ENCODE measurements at regions not wholly inside any gene's neighbourhood (a gene's known extent, or its start where the extent isn't known, plus 50 kb on each side); places are given as distances from the start of the nearest gene placed in this dataset.

- H3K27ac ChIP-seq (ENCODE audit: low read depth in 1 of 2, low read length in 1 of 2): no peak overlapping the region
- no peak overlapping the region for H3K9ac ChIP-seq (ENCODE audit: insufficient read depth in 1 of 2, low read length in 2 of 2)
- DNase-seq (no peak), ATAC-seq (ENCODE audit: insufficient read depth, low FRiP score) (no peak)
- H3K4me1 ChIP-seq (ENCODE audit: control insufficient read depth in 5 of 5, insufficient read depth in 5 of 5, low read length in 5 of 5): no peaks in the 10 kb centered on the region
- H3K36me3 ChIP-seq (ENCODE audit: control insufficient read depth in 4 of 4, insufficient read depth in 4 of 4, low read length in 4 of 4): no peaks in the 10 kb centered on the region
- TF ChIP-seq CTCF (IDR thresholded peaks at IDR 0.05; ENCODE audit: control extremely low read depth, extremely low read depth): no peak
- no peaks in the 10 kb centered on the region for H3K27me3 ChIP-seq (ENCODE audit: control insufficient read depth in 3 of 3, insufficient read depth in 3 of 3, low read length in 2 of 3)
- WGBS, 2 donors: 86 to 92% methylated on average over 1 of the region's 1 CpG
- no peak overlapping the region for H3K4me3 ChIP-seq
- H3K9me3 ChIP-seq (ENCODE audit: control insufficient read depth in 4 of 4, insufficient read depth in 3 of 4, low read length in 3 of 4): no peaks in the 10 kb centered on the region
Measured at GRCh38 chr1:173287785-173288184, 80.7 kb upstream of the TNFSF4 start.

GRCh38 chr1:173293756-173294155 lies 86.6 kb upstream of the TNFSF4 start:
- ATAC-seq (ENCODE audit: insufficient read depth, low FRiP score) (no peak), DNase-seq (no peak)
- TF ChIP-seq CTCF (IDR thresholded peaks at IDR 0.05; ENCODE audit: control extremely low read depth, extremely low read depth): no peak

GRCh38 chr1:173294843-173295242 lies 87.7 kb upstream of the TNFSF4 start:
- H3K36me3 ChIP-seq (ENCODE audit: control insufficient read depth in 4 of 4, insufficient read depth in 4 of 4, low read length in 4 of 4): no peaks in the 10 kb centered on the region
- no peaks in the 10 kb centered on the region for H3K27me3 ChIP-seq (ENCODE audit: control insufficient read depth in 3 of 3, insufficient read depth in 3 of 3, low read length in 2 of 3)
- peaks cover 0 to 10% (median 0%) of the 10 kb centered on the region in 5 donors for H3K4me1 ChIP-seq (ENCODE audit: control insufficient read depth in 5 of 5, insufficient read depth in 5 of 5, low read length in 5 of 5)
- no peak for ATAC-seq (ENCODE audit: insufficient read depth, low FRiP score)
- no peak overlapping the region for H3K27ac ChIP-seq (ENCODE audit: low read depth in 1 of 2, low read length in 1 of 2)
- no peaks in the 10 kb centered on the region for H3K9me3 ChIP-seq (ENCODE audit: control insufficient read depth in 4 of 4, insufficient read depth in 3 of 4, low read length in 3 of 4)
- WGBS, 2 donors: 74 to 89% methylated on average over 2 of the region's 2 CpGs
- no peak for DNase-seq
- TF ChIP-seq CTCF (IDR thresholded peaks at IDR 0.05; ENCODE audit: control extremely low read depth, extremely low read depth): no peak
- no peak overlapping the region for H3K9ac ChIP-seq (ENCODE audit: insufficient read depth in 1 of 2, low read length in 2 of 2)
- H3K4me3 ChIP-seq: no peak overlapping the region

More at GRCh38 chr1:173293756-173294155, 86.6 kb upstream of the TNFSF4 start:
- Histone ChIP-seq H3K36me3 (ENCODE audit: control insufficient read depth in 4 of 4, insufficient read depth in 4 of 4, low read length in 4 of 4) (no peaks in the 10 kb centered on the region), H3K27me3 (ENCODE audit: control insufficient read depth in 3 of 3, insufficient read depth in 3 of 3, low read length in 2 of 3) (no peaks in the 10 kb centered on the region), H3K4me1 (ENCODE audit: control insufficient read depth in 5 of 5, insufficient read depth in 5 of 5, low read length in 5 of 5) (peaks cover 0 to 10% (median 0%) of the 10 kb centered on the region in 5 donors), H3K27ac (ENCODE audit: low read depth in 1 of 2, low read length in 1 of 2) (no peak overlapping the region), H3K4me3 (no peak overlapping the region), H3K9me3 (ENCODE audit: control insufficient read depth in 4 of 4, insufficient read depth in 3 of 4, low read length in 3 of 4) (no peaks in the 10 kb centered on the region), H3K9ac (ENCODE audit: insufficient read depth in 1 of 2, low read length in 2 of 2) (no peak overlapping the region)
- WGBS, 2 donors: 97% methylated on average over 1 of the region's 1 CpG

GRCh38 chr1:173295391-173295790 lies 88.3 kb upstream of the TNFSF4 start:
- Histone ChIP-seq H3K27ac (ENCODE audit: low read depth in 1 of 2, low read length in 1 of 2) (no peak overlapping the region), H3K36me3 (ENCODE audit: control insufficient read depth in 4 of 4, insufficient read depth in 4 of 4, low read length in 4 of 4) (no peaks in the 10 kb centered on the region), H3K4me3 (no peak overlapping the region), H3K9me3 (ENCODE audit: control insufficient read depth in 4 of 4, insufficient read depth in 3 of 4, low read length in 3 of 4) (no peaks in the 10 kb centered on the region), H3K4me1 (ENCODE audit: control insufficient read depth in 5 of 5, insufficient read depth in 5 of 5, low read length in 5 of 5) (peaks cover 0 to 10% (median 0%) of the 10 kb centered on the region in 5 donors), H3K27me3 (ENCODE audit: control insufficient read depth in 3 of 3, insufficient read depth in 3 of 3, low read length in 2 of 3) (no peaks in the 10 kb centered on the region), H3K9ac (ENCODE audit: insufficient read depth in 1 of 2, low read length in 2 of 2) (no peak overlapping the region)
- 75 to 85% methylated on average over 1 of the region's 1 CpG for WGBS, 2 donors
- DNase-seq (no peak), ATAC-seq (ENCODE audit: insufficient read depth, low FRiP score) (no peak)
- no peak for TF ChIP-seq CTCF (IDR thresholded peaks at IDR 0.05; ENCODE audit: control extremely low read depth, extremely low read depth)

All from lung (tissue), 11 donors.